HFF-Myc (cell line): ENCODE measurements at regions not wholly inside any gene's neighbourhood (a gene's known extent, or its start where the extent isn't known, plus 50 kb on each side); places are given as distances from the start of the nearest gene placed in this dataset.

Source experiments
- DNase-seq: peaks from one replicate; pipeline ENCODE4 v3.0.0-alpha.2; 2011; ENCODE audit warnings: low read depth; ENCODE audit errors: extremely low read depth
- H3K4me3 ChIP-seq: replicated peaks from 2 replicates; pipeline ENCODE4 v1.5.1; 2011; ENCODE audit warnings: low read depth, mild to moderate bottlenecking, control low read depth, low read length
- CTCF ChIP-seq: IDR thresholded peaks from 2 replicates; pipeline ENCODE4 v1.5.1; 2012; ENCODE audit warnings: mild to moderate bottlenecking, low read depth, low read length, control low read depth; ENCODE audit errors: missing control alignments

- TF ChIP-seq CTCF, result no peak
- no peak overlapping the region for H3K4me3 ChIP-seq
Observed at GRCh38 chr5:118558871-118559270, 429.5 kb downstream of the DTWD2 start.

GRCh38 chr5:118557251-118557661 lies 431.1 kb downstream of the DTWD2 start:
- H3K4me3 ChIP-seq, result no peak overlapping the region
- TF ChIP-seq CTCF, result no peak
- DNase-seq, result no peak

More at GRCh38 chr5:118558871-118559270, 429.5 kb downstream of the DTWD2 start:
- no peak for DNase-seq

- no peak for DNase-seq
- no peak for TF ChIP-seq CTCF
- H3K4me3 ChIP-seq, result no peak overlapping the region
Observed at GRCh38 chr5:118556792-118557191, 431.6 kb downstream of the DTWD2 start.

- DNase-seq, result no peak
- no peak overlapping the region for H3K4me3 ChIP-seq
- no peak for TF ChIP-seq CTCF
Observed at GRCh38 chr5:118555727-118556126, 432.6 kb downstream of the DTWD2 start.

- no peak for TF ChIP-seq CTCF
- no peak for DNase-seq
- H3K4me3 ChIP-seq, result no peak overlapping the region
Observed at GRCh38 chr5:118554981-118555380, 433.4 kb downstream of the DTWD2 start.

GRCh38 chr5:118554241-118554640 lies 434.1 kb downstream of the DTWD2 start:
- TF ChIP-seq CTCF, result no peak
- DNase-seq, result no peak
- no peak overlapping the region for H3K4me3 ChIP-seq

GRCh38 chr5:118553662-118554061 lies 434.7 kb downstream of the DTWD2 start:
- TF ChIP-seq CTCF, result no peak
- H3K4me3 ChIP-seq, result no peak overlapping the region
- peak; percentile 92 for DNase-seq
